GM23338 (cell line): ENCODE measurements at regions not wholly inside any gene's neighbourhood (a gene's known extent, or its start where the extent isn't known, plus 50 kb on each side); places are given as distances from the start of the nearest gene placed in this dataset.

Source experiments
- ATAC-seq: fragments of 200-7000 bp; cut with Tn5 transposase; 3 replicates; pipeline ENCODE4 v1.9.1; 2020
- DNase-seq: peaks from one replicate; pipeline ENCODE4 v3.0.0-alpha.2; 2015; ENCODE audit warnings: low spot score
- H2AFZ ChIP-seq: fragments of 200-600 bp; sonication (generic); 2 replicates; pipeline ENCODE4 v1.8.0; 2016; ENCODE audit warnings: antibody characterized with exemption, mild to moderate bottlenecking, moderate library complexity
- H3F3A ChIP-seq: fragments of 200-600 bp; sonication (generic); replicated peaks from 2 replicates; pipeline ENCODE4 v1.8.0; 2017; ENCODE audit warnings: antibody characterized with exemption, mixed run types, low read depth
- H3K27ac ChIP-seq: fragments of 200-600 bp; sonication (generic); 2 replicates; pipeline ENCODE4 v1.6.1; 2016; ENCODE audit warnings: low read depth
- H3K27me3 ChIP-seq: fragments of 200-600 bp; sonication (generic); 2 replicates; pipeline ENCODE4 v1.8.0; 2016; ENCODE audit warnings: mild to moderate bottlenecking, mixed run types, moderate library complexity; ENCODE audit not compliant: insufficient read depth
- H3K36me3 ChIP-seq: fragments of 200-600 bp; sonication (generic); 2 replicates; pipeline ENCODE4 v1.8.0; 2016; ENCODE audit warnings: mild to moderate bottlenecking; ENCODE audit not compliant: insufficient read depth
- H3K4me1 ChIP-seq: fragments of 200-600 bp; sonication (generic); 2 replicates; pipeline ENCODE4 v1.8.0; 2016; ENCODE audit warnings: mild to moderate bottlenecking, moderate library complexity; ENCODE audit not compliant: insufficient read depth
- H3K4me2 ChIP-seq: fragments of 200-600 bp; sonication (generic); 2 replicates; pipeline ENCODE4 v1.7.1; 2017; ENCODE audit warnings: mixed run types
- H3K4me3 ChIP-seq: fragments of 200-600 bp; sonication (generic); 2 replicates; pipeline ENCODE4 v1.6.1; 2016; ENCODE audit warnings: mixed run types
- H3K79me2 ChIP-seq: fragments of 200-600 bp; sonication (generic); replicated peaks from 2 replicates; pipeline ENCODE4 v1.8.0; 2017; ENCODE audit warnings: mild to moderate bottlenecking; ENCODE audit not compliant: insufficient read depth
- H3K9me2 ChIP-seq: fragments of 200-600 bp; sonication (generic); 2 replicates; pipeline ENCODE4 v1.8.0; 2017; ENCODE audit not compliant: insufficient read depth
- H4K20me1 ChIP-seq: fragments of 200-600 bp; sonication (generic); replicated peaks from 2 replicates; pipeline ENCODE4 v1.8.0; 2017; ENCODE audit warnings: mild to moderate bottlenecking; ENCODE audit not compliant: insufficient read depth
- H3K27ac Mint-ChIP-seq: 2 replicates; pipeline ENCODE4 v1.8.0; 2020; ENCODE audit warnings: inconsistent platforms, mild to moderate bottlenecking, moderate library complexity, mixed read lengths
- H3K27me3 Mint-ChIP-seq: 3 replicates; pipeline ENCODE4 v1.8.0; 2022; ENCODE audit warnings: low read depth, mild to moderate bottlenecking, moderate library complexity, mixed read lengths, inconsistent platforms; ENCODE audit not compliant: insufficient read depth, poor library complexity
- H3K36me3 Mint-ChIP-seq: 3 replicates; pipeline ENCODE4 v1.8.0; 2021; ENCODE audit warnings: low read depth, mild to moderate bottlenecking, inconsistent platforms, moderate library complexity, mixed read lengths
- H3K4me1 Mint-ChIP-seq: 3 replicates; pipeline ENCODE4 v1.8.0; 2020; ENCODE audit warnings: mild to moderate bottlenecking, inconsistent platforms, mixed read lengths
- H3K4me3 Mint-ChIP-seq: 3 replicates; pipeline ENCODE4 v1.8.0; 2021; ENCODE audit warnings: moderate library complexity, mild to moderate bottlenecking, inconsistent platforms, mixed read lengths
- H3K9me3 Mint-ChIP-seq: 3 replicates; pipeline ENCODE4 v1.8.0; 2020; ENCODE audit warnings: moderate library complexity, mild to moderate bottlenecking, inconsistent platforms, mixed read lengths
- CREB1 ChIP-seq: fragments of 250-450 bp; sonication (Bioruptor Pico); IDR thresholded peaks from 2 replicates; pipeline ENCODE4 v1.5.0; 2020; ENCODE audit warnings: low read depth, mild to moderate bottlenecking, moderate library complexity
- EZH2 ChIP-seq: fragments of 200-600 bp; sonication (generic); IDR thresholded peaks from one replicate; pipeline ENCODE4 v1.8.0; 2017; ENCODE audit warnings: antibody characterized with exemption, mild to moderate bottlenecking, low read depth; ENCODE audit not compliant: unreplicated experiment
- EZH2phosphoT487 ChIP-seq: fragments of 200-600 bp; sonication (generic); IDR thresholded peaks from one replicate; pipeline ENCODE4 v1.8.1; 2018; ENCODE audit warnings: antibody characterized with exemption; ENCODE audit not compliant: unreplicated experiment
- JUNB ChIP-seq: IDR thresholded peaks from one replicate; pipeline ENCODE4 v1.6.1; 2016; ENCODE audit warnings: antibody characterized with exemption; ENCODE audit not compliant: unreplicated experiment
- NANOG ChIP-seq: IDR thresholded peaks from 2 replicates; pipeline ENCODE4 v1.6.1; 2016; ENCODE audit warnings: antibody characterized with exemption, borderline replicate concordance
- POLR2AphosphoS5 ChIP-seq: IDR thresholded peaks from 2 replicates; pipeline ENCODE4 v1.6.1; 2016; ENCODE audit warnings: antibody characterized with exemption, low read depth
- ZNF114 ChIP-seq: fragments of 250-450 bp; sonication (Bioruptor Pico); IDR thresholded peaks from 2 replicates; pipeline ENCODE4 v1.5.0; 2020; ENCODE audit warnings: mild to moderate bottlenecking, moderate library complexity
- ZNF331 ChIP-seq: fragments of 250-450 bp; sonication (Bioruptor Pico); IDR thresholded peaks from 2 replicates; pipeline ENCODE4 v1.5.0; 2020; ENCODE audit warnings: low read depth, mild to moderate bottlenecking, moderate library complexity
- TF ChIP-seq, protein P1 (sequence below): fragments of 250-450 bp; sonication (Bioruptor Pico); IDR thresholded peaks from 2 replicates; pipeline ENCODE4 v1.5.0; 2020; ENCODE audit warnings: mild to moderate bottlenecking, moderate library complexity
- TF ChIP-seq, protein P2 (sequence below), 2 experiments: fragments of 200-600 bp in 1 of 2; sonication (generic) in 1 of 2; conservative IDR thresholded peaks; 2 replicates each; pipeline versions ENCODE4 v1.5.1 to v1.6.1; 2016 to 2017; ENCODE audit warnings: antibody characterized with exemption in 2 of 2, low read depth in 2 of 2, mild to moderate bottlenecking in 2 of 2, moderate library complexity in 1 of 2
- TF ChIP-seq, protein P3 (sequence below): IDR thresholded peaks from one replicate; pipeline ENCODE4 v1.6.1; 2018; ENCODE audit warnings: antibody characterized with exemption; ENCODE audit not compliant: unreplicated experiment

DNA sequence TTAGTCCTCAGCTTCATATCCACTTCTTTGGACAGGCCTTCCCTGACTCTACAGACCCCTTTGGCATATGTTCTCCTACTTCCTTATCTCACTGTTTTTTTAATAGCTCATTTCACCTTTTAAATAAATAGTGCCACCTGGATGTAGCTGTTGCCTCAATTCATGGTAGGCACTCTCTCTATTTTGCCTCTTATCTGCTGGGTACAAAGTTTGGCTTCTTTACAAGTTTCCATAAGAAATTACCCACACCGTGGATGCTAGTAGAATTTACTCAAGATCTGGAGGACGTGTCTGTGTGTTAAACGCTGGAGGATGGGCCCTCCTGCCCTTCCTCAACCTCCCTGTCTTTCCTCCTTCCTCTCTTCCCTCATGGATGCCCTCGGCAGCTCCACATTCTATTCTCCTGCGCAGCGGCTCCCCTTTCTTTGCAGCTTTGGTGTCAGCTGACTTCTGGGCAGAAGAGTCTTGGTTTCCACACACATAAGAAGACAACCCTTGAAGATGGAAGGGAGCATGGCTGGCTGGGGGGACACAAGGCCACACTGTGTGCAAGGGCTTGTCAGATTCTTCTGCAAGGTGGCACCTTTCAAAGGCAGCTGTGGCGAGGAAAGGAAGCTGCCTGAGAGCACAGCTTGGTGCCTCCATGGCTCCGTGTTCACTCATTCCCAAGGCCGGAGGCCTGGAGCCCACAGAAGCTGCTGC, 212.6 kb downstream of the SNX19 start:
- Mint-ChIP-seq H3K27ac (no peak overlapping the region), H3K27me3 (peaks cover 1% of the 10 kb centered on the region), H3K4me1 (no peaks in the 10 kb centered on the region), H3K9me3 (no peaks in the 10 kb centered on the region), H3K4me3 (no peak overlapping the region), H3K36me3 (no peaks in the 10 kb centered on the region)
- ATAC-seq: no peak
- no peak overlapping the region for H3K4me2 ChIP-seq
- no peak overlapping the region for H2AFZ ChIP-seq
- no peak overlapping the region for H3K4me3 ChIP-seq
- TF ChIP-seq EZH2: no peak
- no peak for TF ChIP-seq POLR2AphosphoS5
- no peak for TF ChIP-seq ZNF114 (CRISPR knock-in tag)
- TF ChIP-seq NANOG: no peak
- TF ChIP-seq, protein P1, sequence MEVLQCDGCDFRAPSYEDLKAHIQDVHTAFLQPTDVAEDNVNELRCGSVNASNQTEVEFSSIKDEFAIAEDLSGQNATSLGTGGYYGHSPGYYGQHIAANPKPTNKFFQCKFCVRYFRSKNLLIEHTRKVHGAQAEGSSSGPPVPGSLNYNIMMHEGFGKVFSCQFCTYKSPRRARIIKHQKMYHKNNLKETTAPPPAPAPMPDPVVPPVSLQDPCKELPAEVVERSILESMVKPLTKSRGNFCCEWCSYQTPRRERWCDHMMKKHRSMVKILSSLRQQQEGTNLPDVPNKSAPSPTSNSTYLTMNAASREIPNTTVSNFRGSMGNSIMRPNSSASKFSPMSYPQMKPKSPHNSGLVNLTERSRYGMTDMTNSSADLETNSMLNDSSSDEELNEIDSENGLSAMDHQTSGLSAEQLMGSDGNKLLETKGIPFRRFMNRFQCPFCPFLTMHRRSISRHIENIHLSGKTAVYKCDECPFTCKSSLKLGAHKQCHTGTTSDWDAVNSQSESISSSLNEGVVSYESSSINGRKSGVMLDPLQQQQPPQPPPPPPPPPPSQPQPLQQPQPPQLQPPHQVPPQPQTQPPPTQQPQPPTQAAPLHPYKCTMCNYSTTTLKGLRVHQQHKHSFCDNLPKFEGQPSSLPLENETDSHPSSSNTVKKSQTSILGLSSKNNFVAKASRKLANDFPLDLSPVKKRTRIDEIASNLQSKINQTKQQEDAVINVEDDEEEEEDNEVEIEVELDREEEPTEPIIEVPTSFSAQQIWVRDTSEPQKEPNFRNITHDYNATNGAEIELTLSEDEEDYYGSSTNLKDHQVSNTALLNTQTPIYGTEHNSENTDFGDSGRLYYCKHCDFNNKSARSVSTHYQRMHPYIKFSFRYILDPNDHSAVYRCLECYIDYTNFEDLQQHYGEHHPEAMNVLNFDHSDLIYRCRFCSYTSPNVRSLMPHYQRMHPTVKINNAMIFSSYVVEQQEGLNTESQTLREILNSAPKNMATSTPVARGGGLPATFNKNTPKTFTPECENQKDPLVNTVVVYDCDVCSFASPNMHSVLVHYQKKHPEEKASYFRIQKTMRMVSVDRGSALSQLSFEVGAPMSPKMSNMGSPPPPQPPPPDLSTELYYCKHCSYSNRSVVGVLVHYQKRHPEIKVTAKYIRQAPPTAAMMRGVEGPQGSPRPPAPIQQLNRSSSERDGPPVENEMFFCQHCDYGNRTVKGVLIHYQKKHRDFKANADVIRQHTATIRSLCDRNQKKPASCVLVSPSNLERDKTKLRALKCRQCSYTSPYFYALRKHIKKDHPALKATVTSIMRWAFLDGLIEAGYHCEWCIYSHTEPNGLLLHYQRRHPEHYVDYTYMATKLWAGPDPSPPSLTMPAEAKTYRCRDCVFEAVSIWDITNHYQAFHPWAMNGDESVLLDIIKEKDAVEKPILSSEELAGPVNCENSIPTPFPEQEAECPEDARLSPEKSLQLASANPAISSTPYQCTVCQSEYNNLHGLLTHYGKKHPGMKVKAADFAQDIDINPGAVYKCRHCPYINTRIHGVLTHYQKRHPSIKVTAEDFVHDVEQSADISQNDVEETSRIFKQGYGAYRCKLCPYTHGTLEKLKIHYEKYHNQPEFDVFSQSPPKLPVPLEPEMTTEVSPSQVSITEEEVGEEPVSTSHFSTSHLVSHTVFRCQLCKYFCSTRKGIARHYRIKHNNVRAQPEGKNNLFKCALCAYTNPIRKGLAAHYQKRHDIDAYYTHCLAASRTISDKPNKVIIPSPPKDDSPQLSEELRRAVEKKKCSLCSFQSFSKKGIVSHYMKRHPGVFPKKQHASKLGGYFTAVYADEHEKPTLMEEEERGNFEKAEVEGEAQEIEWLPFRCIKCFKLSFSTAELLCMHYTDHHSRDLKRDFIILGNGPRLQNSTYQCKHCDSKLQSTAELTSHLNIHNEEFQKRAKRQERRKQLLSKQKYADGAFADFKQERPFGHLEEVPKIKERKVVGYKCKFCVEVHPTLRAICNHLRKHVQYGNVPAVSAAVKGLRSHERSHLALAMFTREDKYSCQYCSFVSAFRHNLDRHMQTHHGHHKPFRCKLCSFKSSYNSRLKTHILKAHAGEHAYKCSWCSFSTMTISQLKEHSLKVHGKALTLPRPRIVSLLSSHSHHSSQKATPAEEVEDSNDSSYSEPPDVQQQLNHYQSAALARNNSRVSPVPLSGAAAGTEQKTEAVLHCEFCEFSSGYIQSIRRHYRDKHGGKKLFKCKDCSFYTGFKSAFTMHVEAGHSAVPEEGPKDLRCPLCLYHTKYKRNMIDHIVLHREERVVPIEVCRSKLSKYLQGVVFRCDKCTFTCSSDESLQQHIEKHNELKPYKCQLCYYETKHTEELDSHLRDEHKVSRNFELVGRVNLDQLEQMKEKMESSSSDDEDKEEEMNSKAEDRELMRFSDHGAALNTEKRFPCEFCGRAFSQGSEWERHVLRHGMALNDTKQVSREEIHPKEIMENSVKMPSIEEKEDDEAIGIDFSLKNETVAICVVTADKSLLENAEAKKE (CRISPR knock-in tag): no peak
- TF ChIP-seq JUNB: no peak
- no peak for TF ChIP-seq CREB1 (CRISPR knock-in tag)
- TF ChIP-seq, protein P2, sequence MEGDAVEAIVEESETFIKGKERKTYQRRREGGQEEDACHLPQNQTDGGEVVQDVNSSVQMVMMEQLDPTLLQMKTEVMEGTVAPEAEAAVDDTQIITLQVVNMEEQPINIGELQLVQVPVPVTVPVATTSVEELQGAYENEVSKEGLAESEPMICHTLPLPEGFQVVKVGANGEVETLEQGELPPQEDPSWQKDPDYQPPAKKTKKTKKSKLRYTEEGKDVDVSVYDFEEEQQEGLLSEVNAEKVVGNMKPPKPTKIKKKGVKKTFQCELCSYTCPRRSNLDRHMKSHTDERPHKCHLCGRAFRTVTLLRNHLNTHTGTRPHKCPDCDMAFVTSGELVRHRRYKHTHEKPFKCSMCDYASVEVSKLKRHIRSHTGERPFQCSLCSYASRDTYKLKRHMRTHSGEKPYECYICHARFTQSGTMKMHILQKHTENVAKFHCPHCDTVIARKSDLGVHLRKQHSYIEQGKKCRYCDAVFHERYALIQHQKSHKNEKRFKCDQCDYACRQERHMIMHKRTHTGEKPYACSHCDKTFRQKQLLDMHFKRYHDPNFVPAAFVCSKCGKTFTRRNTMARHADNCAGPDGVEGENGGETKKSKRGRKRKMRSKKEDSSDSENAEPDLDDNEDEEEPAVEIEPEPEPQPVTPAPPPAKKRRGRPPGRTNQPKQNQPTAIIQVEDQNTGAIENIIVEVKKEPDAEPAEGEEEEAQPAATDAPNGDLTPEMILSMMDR (conservative IDR thresholded peaks at IDR 0.05; ENCODE audit: low read depth in 2 of 2): no peak
- no peak for TF ChIP-seq EZH2phosphoT487
- TF ChIP-seq, protein P3, sequence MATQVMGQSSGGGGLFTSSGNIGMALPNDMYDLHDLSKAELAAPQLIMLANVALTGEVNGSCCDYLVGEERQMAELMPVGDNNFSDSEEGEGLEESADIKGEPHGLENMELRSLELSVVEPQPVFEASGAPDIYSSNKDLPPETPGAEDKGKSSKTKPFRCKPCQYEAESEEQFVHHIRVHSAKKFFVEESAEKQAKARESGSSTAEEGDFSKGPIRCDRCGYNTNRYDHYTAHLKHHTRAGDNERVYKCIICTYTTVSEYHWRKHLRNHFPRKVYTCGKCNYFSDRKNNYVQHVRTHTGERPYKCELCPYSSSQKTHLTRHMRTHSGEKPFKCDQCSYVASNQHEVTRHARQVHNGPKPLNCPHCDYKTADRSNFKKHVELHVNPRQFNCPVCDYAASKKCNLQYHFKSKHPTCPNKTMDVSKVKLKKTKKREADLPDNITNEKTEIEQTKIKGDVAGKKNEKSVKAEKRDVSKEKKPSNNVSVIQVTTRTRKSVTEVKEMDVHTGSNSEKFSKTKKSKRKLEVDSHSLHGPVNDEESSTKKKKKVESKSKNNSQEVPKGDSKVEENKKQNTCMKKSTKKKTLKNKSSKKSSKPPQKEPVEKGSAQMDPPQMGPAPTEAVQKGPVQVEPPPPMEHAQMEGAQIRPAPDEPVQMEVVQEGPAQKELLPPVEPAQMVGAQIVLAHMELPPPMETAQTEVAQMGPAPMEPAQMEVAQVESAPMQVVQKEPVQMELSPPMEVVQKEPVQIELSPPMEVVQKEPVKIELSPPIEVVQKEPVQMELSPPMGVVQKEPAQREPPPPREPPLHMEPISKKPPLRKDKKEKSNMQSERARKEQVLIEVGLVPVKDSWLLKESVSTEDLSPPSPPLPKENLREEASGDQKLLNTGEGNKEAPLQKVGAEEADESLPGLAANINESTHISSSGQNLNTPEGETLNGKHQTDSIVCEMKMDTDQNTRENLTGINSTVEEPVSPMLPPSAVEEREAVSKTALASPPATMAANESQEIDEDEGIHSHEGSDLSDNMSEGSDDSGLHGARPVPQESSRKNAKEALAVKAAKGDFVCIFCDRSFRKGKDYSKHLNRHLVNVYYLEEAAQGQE: no peak
- no peak for TF ChIP-seq ZNF331 (CRISPR knock-in tag)
- no peaks in the 10 kb centered on the region for H3K4me1 ChIP-seq
- H3K27me3 ChIP-seq: no peaks in the 10 kb centered on the region
- H3K9me2 ChIP-seq: peaks cover 3% of the 10 kb centered on the region; the same call in 1 of the 2 replicates
- no peak for DNase-seq
- no peaks in the 10 kb centered on the region for H3K36me3 ChIP-seq
- no peaks in the 10 kb centered on the region for H3K79me2 ChIP-seq
- H3K27ac ChIP-seq: no peak overlapping the region
- H4K20me1 ChIP-seq: no peaks in the 10 kb centered on the region
- H3F3A ChIP-seq: no peaks in the 10 kb centered on the region
